WERI-Rb-1 (cell line): ENCODE measurements at regions not wholly inside any gene's neighbourhood (a gene's known extent, or its start where the extent isn't known, plus 50 kb on each side); places are given as distances from the start of the nearest gene placed in this dataset.

Experiments
- DNase-seq: peaks from one replicate; pipeline ENCODE4 v3.0.0-alpha.2; 2020
- H3K27ac ChIP-seq: fragments of 250-450 bp; sonication (Bioruptor Pico); 2 replicates; pipeline ENCODE4 v1.5.1; 2020; ENCODE audit warnings: mild to moderate bottlenecking, moderate library complexity
- H3K27me3 ChIP-seq: fragments of 250-450 bp; sonication (Bioruptor Pico); 2 replicates; pipeline ENCODE4 v1.5.1; 2021; ENCODE audit warnings: mild to moderate bottlenecking, low read depth, moderate library complexity; ENCODE audit not compliant: insufficient read depth, severe bottlenecking
- H3K36me3 ChIP-seq: fragments of 250-450 bp; sonication (Bioruptor Pico); 2 replicates; pipeline ENCODE4 v1.5.1; 2020; ENCODE audit warnings: mild to moderate bottlenecking, moderate library complexity
- H3K4me3 ChIP-seq: 2 replicates; pipeline ENCODE4 v1.5.1; 2011; ENCODE audit warnings: low read depth, mild to moderate bottlenecking, control low read depth, low read length
- H3K9me3 ChIP-seq: fragments of 250-450 bp; sonication (Bioruptor Pico); 2 replicates; pipeline ENCODE4 v1.5.1; 2021; ENCODE audit warnings: mild to moderate bottlenecking, moderate library complexity; ENCODE audit not compliant: severe bottlenecking
- TF ChIP-seq, protein P1 (sequence below): IDR thresholded peaks from 2 replicates; pipeline ENCODE4 v1.5.1; 2011; ENCODE audit warnings: low read depth, mild to moderate bottlenecking, control low read depth, inconsistent platforms, low read length

GRCh38 chr12:85714425-85714824 lies 121.8 kb downstream of the RASSF9 start:
- H3K36me3 ChIP-seq = no peaks in the 10 kb centered on the region
- TF ChIP-seq, protein P1, sequence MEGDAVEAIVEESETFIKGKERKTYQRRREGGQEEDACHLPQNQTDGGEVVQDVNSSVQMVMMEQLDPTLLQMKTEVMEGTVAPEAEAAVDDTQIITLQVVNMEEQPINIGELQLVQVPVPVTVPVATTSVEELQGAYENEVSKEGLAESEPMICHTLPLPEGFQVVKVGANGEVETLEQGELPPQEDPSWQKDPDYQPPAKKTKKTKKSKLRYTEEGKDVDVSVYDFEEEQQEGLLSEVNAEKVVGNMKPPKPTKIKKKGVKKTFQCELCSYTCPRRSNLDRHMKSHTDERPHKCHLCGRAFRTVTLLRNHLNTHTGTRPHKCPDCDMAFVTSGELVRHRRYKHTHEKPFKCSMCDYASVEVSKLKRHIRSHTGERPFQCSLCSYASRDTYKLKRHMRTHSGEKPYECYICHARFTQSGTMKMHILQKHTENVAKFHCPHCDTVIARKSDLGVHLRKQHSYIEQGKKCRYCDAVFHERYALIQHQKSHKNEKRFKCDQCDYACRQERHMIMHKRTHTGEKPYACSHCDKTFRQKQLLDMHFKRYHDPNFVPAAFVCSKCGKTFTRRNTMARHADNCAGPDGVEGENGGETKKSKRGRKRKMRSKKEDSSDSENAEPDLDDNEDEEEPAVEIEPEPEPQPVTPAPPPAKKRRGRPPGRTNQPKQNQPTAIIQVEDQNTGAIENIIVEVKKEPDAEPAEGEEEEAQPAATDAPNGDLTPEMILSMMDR = no peak
- no peak overlapping the region for H3K4me3 ChIP-seq
- DNase-seq = no peak
- no peaks in the 10 kb centered on the region for H3K27me3 ChIP-seq
- no peaks in the 10 kb centered on the region for H3K9me3 ChIP-seq
- H3K27ac ChIP-seq = no peak overlapping the region

DNA sequence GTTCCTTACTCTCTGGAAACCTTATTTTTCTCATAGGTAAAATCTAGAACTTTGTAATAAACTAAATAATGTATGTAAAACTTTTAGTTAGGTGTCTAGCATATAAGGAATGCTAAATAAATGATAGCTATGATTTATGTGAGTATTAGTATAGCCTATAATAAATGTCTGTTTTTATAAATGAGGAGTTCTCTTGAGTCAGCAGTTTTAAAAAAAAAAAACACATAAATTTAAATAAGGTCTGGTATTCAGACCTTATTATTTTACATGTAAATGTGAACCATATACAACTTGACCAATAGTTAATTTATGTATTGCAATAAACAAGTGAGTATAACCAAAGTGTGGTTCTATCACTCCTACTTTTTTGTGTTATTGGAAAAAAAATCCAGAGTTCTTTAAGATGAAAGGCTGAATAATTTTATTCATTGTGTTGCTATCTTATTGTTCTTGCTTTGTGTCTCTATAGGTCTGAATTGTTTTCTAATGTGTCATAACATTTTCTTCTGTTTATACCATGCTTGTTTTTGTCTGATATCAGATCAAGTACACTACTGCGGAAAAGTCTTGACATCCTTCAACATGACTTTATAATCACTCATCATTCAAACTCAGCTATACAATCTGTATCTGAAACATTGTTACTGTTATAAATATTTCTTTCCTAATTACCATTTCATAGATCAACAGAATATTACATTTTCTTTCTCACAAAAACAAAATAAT lies 115.7 kb downstream of the RASSF9 start:
- DNase-seq = no peak
- no peaks in the 10 kb centered on the region for H3K36me3 ChIP-seq
- no peak overlapping the region for H3K27ac ChIP-seq
- TF ChIP-seq, protein P1 = no peak
- H3K27me3 ChIP-seq = no peaks in the 10 kb centered on the region
- no peak overlapping the region for H3K4me3 ChIP-seq
- no peaks in the 10 kb centered on the region for H3K9me3 ChIP-seq

GRCh38 chr12:85725991-85726390 lies 110.2 kb downstream of the RASSF9 start:
- H3K36me3 ChIP-seq = no peaks in the 10 kb centered on the region
- no peak overlapping the region for H3K4me3 ChIP-seq
- H3K27me3 ChIP-seq = no peaks in the 10 kb centered on the region
- no peak overlapping the region for H3K27ac ChIP-seq
- DNase-seq = no peak
- H3K9me3 ChIP-seq = no peaks in the 10 kb centered on the region
- TF ChIP-seq, protein P1 = no peak

DNA sequence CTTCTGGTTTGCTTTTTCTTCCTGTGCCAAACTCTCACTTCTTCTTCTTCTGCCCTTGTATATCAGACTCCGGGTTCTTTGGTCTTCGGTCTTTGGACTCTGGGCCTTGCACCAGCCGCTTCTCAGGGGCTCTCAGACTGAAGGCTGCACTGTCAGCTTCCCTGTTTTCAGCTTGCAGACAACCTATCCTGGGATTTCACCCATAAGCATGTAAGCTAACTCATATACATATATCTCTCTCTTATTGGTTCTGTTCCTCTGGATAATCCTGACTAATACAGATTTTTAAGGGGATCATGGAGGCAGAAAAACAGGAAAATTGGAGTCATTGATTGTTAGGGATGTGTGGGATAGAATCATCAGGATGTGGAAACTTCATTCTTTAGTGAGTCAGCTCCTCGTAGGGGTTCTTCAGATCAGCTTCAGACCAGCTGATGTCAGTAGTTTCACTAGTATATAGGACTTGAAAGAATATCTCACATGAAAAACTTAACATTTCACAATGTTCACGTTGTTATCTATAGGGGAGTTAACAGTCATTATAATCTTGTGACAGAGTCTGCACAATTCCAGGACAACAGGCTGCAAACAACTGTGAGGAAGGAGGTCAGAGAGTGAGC lies 102.9 kb downstream of the RASSF9 start:
- Histone ChIP-seq H3K4me3 (no peak overlapping the region), H3K9me3 (no peaks in the 10 kb centered on the region), H3K36me3 (no peaks in the 10 kb centered on the region), H3K27me3 (no peaks in the 10 kb centered on the region), H3K27ac (no peak overlapping the region)
- TF ChIP-seq, protein P1 = no peak
- no peak for DNase-seq

DNA sequence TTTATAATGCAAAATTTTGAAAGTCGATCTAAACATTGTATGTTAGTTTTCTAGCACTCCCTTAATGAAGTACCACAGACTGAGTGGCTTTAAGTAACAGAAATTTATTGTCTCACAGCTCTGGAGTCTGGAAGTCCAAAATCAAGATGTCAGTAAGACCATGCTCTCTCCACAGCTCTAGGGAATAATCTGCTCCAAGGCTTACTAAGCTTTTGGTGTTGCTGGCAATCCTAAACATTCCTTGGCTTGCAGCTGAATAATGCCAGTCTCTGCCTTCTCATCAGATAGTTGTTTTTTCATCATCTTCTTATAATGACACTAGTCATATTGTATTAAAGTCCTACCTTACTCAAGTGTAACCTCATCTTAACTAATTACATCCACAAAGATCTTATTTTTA lies 102.2 kb downstream of the RASSF9 start:
- no peak for DNase-seq
- Histone ChIP-seq H3K27me3 (no peaks in the 10 kb centered on the region), H3K36me3 (no peaks in the 10 kb centered on the region), H3K4me3 (no peak overlapping the region), H3K27ac (no peak overlapping the region), H3K9me3 (no peaks in the 10 kb centered on the region)
- TF ChIP-seq, protein P1 = no peak
